D721Med (cell line): ENCODE measurements at regions not wholly inside any gene's neighbourhood (a gene's known extent, or its start where the extent isn't known, plus 50 kb on each side); places are given as distances from the start of the nearest gene placed in this dataset.

ENCODE experiments used
- DNase-seq: peaks from one replicate; pipeline ENCODE4 v3.0.0; 2011; ENCODE audit warnings: low spot score; ENCODE audit not compliant: insufficient read length
- FAIRE-seq: peaks from 2 replicates; lab custom pipeline; 2011; peaks lifted over from hg19 to GRCh38; lab: Jason Lieb, UNC
- TF ChIP-seq, protein P1 (sequence below): IDR thresholded peaks from 2 replicates; pipeline ENCODE4 v1.5.1; 2012; ENCODE audit warnings: mild to moderate bottlenecking, control low read depth; ENCODE audit not compliant: insufficient read depth; ENCODE audit errors: missing control alignments

DNA sequence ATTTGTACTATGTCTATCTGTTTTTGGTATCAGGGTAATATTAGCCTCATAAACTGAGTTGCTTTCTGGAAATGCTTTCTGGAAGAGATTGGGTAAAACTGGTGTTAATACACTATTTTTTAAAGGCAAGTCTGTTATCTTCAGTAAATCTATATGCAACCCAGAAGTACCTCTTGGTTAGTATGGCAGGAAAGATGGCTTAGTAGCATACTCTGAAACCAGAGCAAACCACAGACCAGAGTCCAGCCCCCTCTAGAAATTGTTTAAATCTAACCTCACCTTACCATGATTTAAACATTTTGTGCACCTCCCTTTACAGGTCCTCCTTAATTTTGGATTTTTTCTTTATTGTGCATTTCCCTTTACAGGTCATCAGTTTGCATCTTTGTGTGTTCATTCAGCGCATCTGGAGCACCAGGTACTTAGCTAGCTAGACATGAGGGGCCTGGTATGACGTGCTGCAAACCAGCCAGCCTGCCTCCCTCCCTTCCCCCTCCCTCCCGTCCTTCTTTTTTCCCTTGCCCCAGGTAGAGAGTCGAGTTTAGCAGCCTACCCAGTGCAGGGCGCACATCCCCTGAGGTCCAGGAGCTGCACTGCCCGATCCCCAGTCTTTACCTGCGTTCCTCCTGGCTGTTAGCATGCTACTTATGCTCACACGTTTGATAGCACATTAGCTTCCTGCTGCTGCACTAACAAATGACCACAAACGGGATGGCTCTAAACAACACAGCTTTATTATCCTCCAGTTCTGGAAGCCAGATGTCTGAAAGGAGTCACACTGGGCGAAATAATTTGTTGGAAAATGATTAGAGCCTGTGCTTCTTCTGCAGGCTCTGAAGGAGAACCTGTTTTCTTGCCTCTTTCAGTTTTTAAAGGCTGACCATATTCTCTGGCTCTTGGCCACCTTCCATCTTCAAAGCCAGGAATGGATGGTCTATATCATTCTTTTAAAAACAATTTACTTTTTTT lies 299.9 kb upstream of the HABP2 start:
- FAIRE-seq, result no peak
- no peak for DNase-seq
- TF ChIP-seq, protein P1, sequence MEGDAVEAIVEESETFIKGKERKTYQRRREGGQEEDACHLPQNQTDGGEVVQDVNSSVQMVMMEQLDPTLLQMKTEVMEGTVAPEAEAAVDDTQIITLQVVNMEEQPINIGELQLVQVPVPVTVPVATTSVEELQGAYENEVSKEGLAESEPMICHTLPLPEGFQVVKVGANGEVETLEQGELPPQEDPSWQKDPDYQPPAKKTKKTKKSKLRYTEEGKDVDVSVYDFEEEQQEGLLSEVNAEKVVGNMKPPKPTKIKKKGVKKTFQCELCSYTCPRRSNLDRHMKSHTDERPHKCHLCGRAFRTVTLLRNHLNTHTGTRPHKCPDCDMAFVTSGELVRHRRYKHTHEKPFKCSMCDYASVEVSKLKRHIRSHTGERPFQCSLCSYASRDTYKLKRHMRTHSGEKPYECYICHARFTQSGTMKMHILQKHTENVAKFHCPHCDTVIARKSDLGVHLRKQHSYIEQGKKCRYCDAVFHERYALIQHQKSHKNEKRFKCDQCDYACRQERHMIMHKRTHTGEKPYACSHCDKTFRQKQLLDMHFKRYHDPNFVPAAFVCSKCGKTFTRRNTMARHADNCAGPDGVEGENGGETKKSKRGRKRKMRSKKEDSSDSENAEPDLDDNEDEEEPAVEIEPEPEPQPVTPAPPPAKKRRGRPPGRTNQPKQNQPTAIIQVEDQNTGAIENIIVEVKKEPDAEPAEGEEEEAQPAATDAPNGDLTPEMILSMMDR, result no peak

GRCh38 chr10:113259576-113260226 lies 293.2 kb upstream of the HABP2 start:
- no peak for FAIRE-seq
- no peak for DNase-seq
- TF ChIP-seq, protein P1, result no peak

DNA sequence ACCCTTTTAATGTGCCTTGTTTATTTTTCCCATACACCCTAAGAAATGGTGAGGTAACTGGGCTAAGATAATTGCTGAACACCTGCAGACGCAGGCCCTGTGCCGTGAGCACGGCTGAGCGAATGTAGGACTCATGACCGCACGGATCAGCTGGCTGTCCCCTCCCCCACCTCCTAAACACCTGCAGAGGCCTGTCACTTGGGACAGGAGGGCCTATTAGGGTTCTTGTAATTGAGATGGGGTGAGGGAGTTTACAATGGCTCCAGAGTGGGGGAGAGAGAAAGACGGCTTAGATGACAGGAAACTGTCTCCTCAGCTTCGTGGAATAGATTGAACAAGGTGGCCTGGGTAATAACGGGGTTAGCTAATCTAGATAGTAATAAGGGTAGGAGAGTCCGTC lies 291.7 kb upstream of the HABP2 start:
- TF ChIP-seq, protein P1, result no peak
- FAIRE-seq (no peak), DNase-seq (no peak)

DNA sequence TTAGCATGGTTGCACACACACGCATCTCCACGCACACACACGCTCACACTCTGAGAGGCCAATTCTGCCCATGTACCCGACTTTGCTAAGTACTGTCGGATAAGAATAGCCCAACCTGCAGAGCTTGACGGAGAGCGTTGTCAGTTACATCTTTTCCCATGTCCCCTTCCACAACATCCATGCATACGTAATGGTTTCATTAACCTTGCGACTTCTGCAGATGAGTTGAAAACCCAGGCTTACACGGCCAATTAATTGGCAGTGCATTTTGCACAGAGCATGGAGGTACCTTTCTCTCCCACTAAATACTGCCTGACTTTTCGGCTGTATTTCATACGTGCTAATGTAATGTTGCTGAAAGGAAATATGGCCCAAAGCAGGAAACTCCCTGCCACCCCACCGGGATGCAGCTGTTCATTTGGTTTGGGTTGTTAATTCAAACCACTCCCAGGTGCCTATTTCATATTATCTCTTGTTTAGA lies 291.2 kb upstream of the HABP2 start:
- no peak for DNase-seq
- TF ChIP-seq, protein P1, result no peak
- FAIRE-seq, result no peak

DNA sequence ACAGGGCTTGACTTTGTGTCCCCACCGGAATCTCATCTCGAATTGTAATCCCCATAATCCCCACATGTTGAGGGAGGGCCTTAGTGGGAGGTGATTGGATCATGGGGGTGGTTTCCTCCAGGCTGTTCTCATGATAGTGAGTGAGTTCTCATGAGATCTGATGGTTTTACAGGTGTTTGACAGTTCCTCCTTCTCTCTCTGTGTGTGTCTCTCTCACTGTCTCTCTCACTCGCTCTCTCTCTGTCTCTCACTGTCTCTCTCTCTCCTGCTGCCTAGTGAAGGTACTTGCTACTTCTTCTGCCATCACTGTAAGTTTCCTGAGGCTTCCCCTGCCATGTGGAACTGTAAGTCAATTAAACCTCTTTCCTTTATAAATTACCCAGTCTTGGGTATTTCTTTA lies 289.8 kb upstream of the HABP2 start:
- DNase-seq (no peak), FAIRE-seq (no peak)
- TF ChIP-seq, protein P1, result no peak

DNA sequence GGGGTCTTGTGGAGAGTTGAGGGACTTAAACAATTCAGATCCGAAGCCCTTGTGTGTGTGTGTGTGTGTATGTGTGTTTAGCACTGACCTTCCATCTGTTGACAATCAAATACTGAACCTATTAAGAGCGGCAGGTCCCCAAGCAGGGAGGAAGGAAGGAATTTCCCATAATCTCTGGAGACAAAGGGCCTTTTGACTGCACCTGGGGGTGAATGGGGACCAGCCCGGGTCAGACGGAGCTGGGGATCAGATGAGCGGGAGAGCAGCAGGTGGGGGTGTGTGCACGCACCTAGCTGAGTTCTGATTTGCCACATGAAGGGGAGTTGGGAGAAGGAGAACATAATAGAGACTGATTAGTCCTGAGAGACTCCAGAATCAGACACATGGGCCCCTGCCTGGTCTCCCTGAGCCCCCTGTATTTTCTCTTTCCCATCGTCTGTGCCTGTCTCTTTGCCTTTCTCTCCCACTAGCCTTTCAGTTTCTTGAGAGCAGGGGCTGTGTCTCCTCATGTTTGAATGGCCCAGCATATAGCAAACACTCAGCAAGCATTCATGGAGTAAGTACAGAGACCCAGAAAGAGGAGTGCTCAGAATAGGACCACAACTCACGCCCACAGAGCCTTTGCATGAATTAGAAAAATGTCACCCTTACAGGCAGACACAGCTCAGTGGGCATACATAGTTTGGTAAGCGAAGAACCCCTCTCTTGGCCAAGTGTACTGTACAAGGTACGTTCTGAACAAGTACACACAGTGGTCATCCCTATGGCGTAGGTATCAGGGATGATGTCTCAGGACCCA lies 288.3 kb upstream of the HABP2 start:
- FAIRE-seq (no peak), DNase-seq (no peak)
- TF ChIP-seq, protein P1, result no peak
